HG02678 (cell line): ENCODE measurements at regions not wholly inside any gene's neighbourhood (a gene's known extent, or its start where the extent isn't known, plus 50 kb on each side); places are given as distances from the start of the nearest gene placed in this dataset.
A peak's percentile ranks its signal among the peaks of the same experiment; 100 is the strongest.

ENCODE experiments used
- ATAC-seq: cut with Tn5 transposase; IDR thresholded peaks from one replicate; pipeline ENCODE4 v1.9.1; 2021; ENCODE audit warnings: mild to moderate bottlenecking, moderate library complexity; ENCODE audit not compliant: unreplicated experiment

GRCh38 chr1:81582467-81582986 lies 218.2 kb upstream of the ADGRL2 start:
- peak; percentile 68 for ATAC-seq

DNA sequence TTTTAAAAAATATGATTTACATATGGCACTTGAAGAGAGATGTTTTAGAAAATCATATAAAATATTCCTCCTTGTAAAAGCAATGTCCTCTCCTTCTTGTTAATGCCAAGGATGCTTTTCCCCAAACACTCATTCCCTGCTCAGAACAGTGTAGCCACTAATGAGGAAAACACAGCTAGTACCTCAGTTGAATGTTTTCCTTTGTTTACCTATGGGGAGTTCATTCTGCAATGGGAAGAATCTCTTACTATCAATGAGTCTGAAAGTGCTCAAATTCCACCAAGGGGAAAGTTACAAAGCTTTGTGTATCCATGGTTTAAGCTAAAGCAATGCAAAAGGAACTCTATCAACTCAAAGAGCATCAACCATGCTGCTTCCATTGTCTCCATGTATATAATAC lies 221.9 kb upstream of the ADGRL2 start:
- ATAC-seq, result no peak

GRCh38 chr1:81577004-81577697 lies 223.6 kb upstream of the ADGRL2 start:
- no peak for ATAC-seq

DNA sequence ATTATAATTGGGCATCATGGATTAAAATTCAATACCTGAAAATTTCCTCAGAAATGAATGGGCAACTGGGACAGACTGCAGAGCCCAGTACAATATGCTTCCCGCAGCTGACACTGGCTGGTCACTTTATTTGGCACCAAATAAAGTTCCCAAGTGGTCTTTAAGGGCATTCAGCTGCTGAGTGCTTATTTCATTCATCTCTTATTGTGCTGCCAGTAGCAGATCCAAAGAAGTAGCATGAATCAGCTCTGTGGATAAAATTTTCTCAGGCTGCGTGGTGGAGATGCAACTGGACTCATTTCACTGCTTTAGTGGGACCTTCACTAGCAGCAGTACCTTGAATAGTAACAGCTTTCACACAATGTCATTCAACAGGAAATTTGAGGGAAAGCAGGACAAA lies 226.3 kb upstream of the ADGRL2 start:
- no peak for ATAC-seq

GRCh38 chr1:81573458-81573857 lies 227.3 kb upstream of the ADGRL2 start:
- ATAC-seq, result no peak

- no peak for ATAC-seq
These were observed 228.8 kb upstream of the ADGRL2 start for GRCh38 chr1:81571946-81572345.

DNA sequence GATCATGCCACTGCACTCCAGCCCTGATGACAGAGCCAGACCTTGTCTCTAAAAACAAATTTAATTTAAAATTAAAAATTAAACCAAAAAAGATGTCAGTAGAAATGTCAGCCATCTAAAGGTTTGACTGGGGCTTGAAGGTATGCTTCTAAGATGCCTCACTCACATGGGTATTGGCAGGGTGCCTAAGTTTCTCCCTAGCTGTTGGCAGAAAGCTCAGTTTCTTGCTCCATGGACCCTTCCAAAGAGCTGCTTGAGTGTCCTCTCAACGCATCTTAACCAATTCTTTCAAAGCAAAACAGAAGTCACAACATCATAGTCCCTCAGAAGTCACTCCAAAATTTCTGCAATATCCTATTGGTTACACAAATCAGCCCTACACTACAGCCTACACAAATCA lies 231.0 kb upstream of the ADGRL2 start:
- ATAC-seq, result no peak

- no peak for ATAC-seq
These were observed 237.1 kb upstream of the ADGRL2 start for GRCh38 chr1:81563632-81564031.

DNA sequence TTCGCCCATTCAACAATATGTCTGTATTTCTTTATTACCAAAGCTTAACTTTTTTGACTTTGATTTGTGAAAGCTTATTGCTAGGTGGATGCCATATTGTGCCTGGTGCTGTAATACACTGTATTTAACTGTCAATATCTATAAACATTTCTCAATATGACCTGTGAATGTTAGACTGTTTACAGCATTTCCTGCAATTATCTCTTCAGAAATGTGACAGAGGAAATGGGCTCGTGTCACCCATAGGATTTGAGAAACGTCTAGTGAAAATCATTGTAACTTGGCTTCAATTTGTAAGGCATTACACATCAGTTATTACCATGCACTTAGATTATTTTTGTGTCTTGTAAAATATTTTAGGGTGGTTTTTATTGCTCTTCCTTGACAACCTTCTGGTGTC lies 237.8 kb upstream of the ADGRL2 start:
- ATAC-seq, result no peak

DNA sequence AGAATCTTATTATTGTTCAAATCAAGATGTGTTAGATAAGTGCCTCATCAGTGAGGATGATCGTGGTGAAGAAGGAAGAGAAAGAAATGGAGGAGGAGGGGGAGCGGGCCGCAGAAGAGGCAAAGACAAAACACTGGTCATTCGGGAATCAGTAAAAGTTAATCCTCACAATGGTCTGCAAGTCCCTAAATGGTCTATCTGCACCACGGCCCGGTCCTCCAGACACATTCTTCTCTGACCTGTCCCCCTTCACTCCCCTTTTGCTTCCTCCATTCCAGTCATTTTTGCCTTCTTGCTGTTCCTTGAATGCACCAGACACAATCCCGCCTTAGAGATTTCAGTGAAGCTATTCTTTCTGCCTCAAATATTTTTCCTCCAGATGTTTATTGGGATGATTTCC lies 240.1 kb upstream of the ADGRL2 start:
- no peak for ATAC-seq

- ATAC-seq, result no peak
These were observed 240.9 kb upstream of the ADGRL2 start for GRCh38 chr1:81559662-81560350.

GRCh38 chr1:81558291-81559076 lies 242.2 kb upstream of the ADGRL2 start:
- ATAC-seq, result no peak

DNA sequence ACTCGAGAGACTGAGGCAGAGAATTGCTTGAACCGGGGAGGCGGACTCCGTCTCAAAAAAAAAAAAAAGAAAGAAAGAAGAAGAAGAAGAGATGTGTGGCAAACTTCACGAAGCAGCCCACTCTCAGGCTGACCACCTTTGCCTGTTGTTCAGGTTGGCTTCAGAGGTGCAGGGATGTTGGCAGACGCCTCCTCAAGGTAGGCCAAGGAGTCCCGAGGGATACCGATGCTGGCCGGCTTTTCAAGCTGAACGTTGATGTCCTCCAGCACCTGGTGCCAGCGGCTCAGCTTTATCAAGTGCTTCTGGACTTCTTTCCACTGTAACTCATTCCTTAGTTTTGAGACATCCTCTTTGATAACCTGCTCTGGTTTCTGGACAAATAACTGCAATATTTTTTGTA lies 243.8 kb upstream of the ADGRL2 start:
- no peak for ATAC-seq

GRCh38 chr1:81554534-81554933 lies 246.2 kb upstream of the ADGRL2 start:
- ATAC-seq, result no peak

DNA sequence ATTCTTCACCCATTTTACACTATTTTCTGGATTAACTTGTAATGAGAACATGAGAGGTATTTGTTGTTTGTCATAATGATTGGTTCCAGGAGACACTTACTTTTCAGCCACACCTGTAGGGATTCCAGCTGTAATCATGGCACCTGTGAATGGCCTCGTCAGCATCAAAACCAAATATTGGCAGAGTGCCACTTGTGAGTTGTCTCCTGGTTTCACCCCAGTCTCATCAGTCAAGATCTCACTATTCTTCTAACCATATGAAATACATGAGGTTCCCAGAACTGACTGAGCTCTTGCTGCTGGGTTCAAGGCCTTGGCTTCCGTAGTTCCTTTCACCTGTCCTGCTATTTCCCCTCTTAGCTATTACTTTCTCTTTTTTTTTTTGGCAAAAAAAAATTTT lies 246.6 kb upstream of the ADGRL2 start:
- peak; percentile 28 for ATAC-seq

DNA sequence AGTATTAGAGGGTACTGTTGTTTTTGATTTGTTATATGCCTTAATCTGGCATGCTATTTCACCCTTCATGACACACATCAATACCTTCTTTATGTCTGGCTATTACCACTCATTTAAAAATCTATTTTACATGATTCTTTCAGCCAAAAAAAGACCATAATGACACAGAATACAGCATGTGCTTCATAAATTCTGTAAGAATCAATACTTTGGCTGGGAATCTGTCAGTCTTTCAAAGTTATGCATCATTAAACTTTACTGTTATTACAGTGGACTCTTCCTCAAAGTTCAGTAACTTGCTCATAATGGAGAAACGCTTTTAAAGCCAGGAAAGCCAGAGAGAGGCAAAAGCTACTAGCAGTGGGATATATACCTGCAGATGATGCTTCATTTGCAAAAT lies 247.2 kb upstream of the ADGRL2 start:
- no peak for ATAC-seq

DNA sequence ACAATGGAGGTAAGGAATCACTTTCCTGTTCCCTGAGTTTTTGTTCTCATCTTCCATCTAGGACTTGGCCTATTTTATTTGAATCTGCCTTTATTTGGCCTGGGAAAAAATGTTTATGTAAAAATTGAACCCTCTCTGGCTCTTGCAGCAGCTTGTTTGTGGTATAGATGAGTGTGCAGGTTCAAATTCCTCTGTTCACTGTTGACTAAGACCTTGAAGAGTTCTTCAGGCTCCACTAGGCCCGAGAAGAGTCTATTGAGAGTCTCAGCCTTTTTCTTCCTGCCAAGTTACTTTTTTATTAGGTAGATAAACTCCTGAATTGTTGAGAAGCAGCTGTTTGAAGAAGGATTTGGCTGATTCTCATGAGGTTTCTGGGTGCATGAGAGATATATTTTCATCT lies 248.8 kb upstream of the ADGRL2 start:
- no peak for ATAC-seq

DNA sequence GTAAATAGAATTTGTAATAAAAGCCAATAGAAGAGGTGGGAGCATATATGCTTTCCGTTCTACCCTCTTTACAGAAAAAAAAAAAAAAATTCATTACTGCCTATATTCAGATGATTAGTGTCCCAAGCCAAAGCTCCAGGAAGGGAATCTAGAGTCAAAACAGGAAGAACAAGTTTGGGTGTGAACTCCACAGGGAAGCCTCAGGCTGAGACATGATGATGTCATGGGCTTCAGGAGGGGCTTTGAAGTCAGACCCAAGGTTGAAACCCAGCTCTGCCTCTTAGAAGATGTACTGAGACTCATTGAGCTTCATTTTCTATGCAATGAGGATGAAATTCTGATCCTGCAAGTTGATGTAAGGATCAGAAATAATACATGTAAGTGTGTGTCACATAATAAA lies 250.0 kb upstream of the ADGRL2 start:
- ATAC-seq, result no peak

DNA sequence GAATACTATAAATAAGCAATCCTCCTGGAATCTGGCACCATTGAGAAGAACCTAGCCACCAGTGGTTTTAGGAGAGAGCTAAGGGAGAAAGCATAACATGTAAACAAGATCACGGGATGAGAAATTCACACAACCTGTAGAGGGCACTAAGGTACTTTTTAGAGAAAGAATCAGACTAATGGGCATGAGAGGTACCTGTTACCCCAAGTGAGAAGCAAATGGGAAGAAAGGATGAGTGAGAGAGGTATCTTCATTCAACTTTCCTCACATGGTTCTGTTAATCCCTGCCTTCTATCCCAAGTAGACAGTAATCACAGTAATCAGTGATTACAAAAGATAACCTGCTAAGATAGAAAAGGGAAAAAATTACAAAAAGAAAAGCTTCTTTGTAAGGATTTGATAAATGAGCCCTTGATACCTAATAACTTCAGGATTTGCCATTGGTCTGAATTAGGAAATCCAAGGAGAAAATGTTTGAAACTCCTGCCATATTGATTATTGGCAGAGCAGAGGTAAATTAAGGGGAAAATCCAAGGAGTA lies 251.1 kb upstream of the ADGRL2 start:
- peak; percentile 50 for ATAC-seq

GRCh38 chr1:81548918-81549587 lies 251.7 kb upstream of the ADGRL2 start:
- ATAC-seq, result peak; percentile 47

DNA sequence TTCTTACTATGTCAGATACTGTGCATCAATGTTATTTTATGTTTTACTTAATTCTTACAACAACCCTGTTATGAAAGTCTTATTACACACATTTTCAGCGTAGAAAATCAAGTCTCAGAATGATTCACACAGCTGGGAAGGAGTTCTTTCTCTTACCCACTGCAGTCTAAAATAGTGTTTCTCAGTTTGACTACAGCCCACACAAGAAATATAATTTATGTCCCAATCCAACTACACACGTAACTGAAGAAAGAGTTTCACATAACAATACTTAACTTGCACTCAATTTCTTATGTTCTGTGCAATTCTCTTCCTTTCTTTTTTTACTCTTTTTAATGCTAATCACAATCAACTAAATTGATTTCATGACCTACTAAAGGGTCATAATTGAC lies 252.8 kb upstream of the ADGRL2 start:
- peak; percentile 72 for ATAC-seq
